GM12878 (cell line): ENCODE measurements at regions not wholly inside any gene's neighbourhood (a gene's known extent, or its start where the extent isn't known, plus 50 kb on each side); places are given as distances from the start of the nearest gene placed in this dataset.

Experiments
- ATAC-seq: fragments of 200-7000 bp; cut with Tn5 transposase; 3 replicates; pipeline ENCODE4 v1.9.1; 2020; ENCODE audit warnings: mild to moderate bottlenecking, moderate library complexity
- BruUV-seq: library from RNA; stranded (reverse); fragments of 400-500 nt; replicated peaks from 2 replicates; lab custom pipeline; 2021; lab: Mats Ljungman, UMichigan
- CTCF ChIA-PET: fragments of 300-600 bp; sonication (Branson Sonifier 250); formaldehyde crosslinking; extraction: SDS; loops from one replicate; lab custom pipeline; 2021; ENCODE audit warnings: inconsistent platforms; lab: Yijun Ruan, JAX
- POLR2A ChIA-PET: fragments of 350-600 bp; formaldehyde crosslinking; extraction: SDS; loops from one replicate; lab custom pipeline; 2021; ENCODE audit warnings: inconsistent platforms; lab: Charles Lee
- RAD21 ChIA-PET: fragments of 300-600 bp; sonication (Branson Sonifier 250); formaldehyde crosslinking; loops from one replicate; lab custom pipeline; 2023; ENCODE audit warnings: antibody characterized with exemption; ENCODE audit not compliant: unreplicated experiment; lab: Charles Lee
- SMC1A ChIA-PET: fragments of 300-600 bp; sonication (Branson Sonifier 250); formaldehyde crosslinking; loops from one replicate; lab custom pipeline; 2023; ENCODE audit not compliant: unreplicated experiment, uncharacterized antibody; lab: Charles Lee
- DNase-seq: peaks from one replicate; pipeline ENCODE4 v3.0.0-alpha.2; 2011; ENCODE audit warnings: low read depth, low spot score
- FAIRE-seq: peaks from 3 replicates; lab custom pipeline; 2011; peaks lifted over from hg19 to GRCh38; lab: Jason Lieb, UNC
- H2AFZ ChIP-seq: 2 replicates; pipeline ENCODE4 v1.6.0; 2011; ENCODE audit warnings: low read depth, low read length, control low read depth; ENCODE audit not compliant: control insufficient read depth
- H3K27ac ChIP-seq: 2 replicates; pipeline ENCODE4 v1.5.1; 2011; ENCODE audit warnings: control low read depth; ENCODE audit not compliant: control insufficient read depth, insufficient read depth
- H3K27me3 ChIP-seq, 2 experiments: replicated peaks in 1 of 2; 2 replicates each; pipeline versions ENCODE4 v1.6.0 to v1.6.1; 2011; ENCODE audit warnings: low read length in 1 of 2; ENCODE audit not compliant: control insufficient read depth in 2 of 2, insufficient read depth in 2 of 2
- H3K36me3 ChIP-seq, 2 experiments: 2 replicates each; pipeline ENCODE4 v1.5.1; 2011; ENCODE audit warnings: low read length in 1 of 2; ENCODE audit not compliant: control insufficient read depth in 2 of 2, insufficient read depth in 2 of 2
- H3K4me1 ChIP-seq: 2 replicates; pipeline ENCODE4 v1.6.1; 2011; ENCODE audit warnings: mild to moderate bottlenecking, low read length, moderate library complexity, mixed read lengths; ENCODE audit not compliant: control insufficient read depth, insufficient read depth
- H3K4me2 ChIP-seq: 2 replicates; pipeline ENCODE4 v1.6.0; 2011; ENCODE audit warnings: control low read depth; ENCODE audit not compliant: control insufficient read depth, insufficient read depth
- H3K4me3 ChIP-seq: fragments of 200-600 bp; sonication (generic); 2 replicates; pipeline ENCODE4 v1.5.1; 2016
- H3K79me2 ChIP-seq: 2 replicates; pipeline ENCODE4 v1.6.0; 2011; ENCODE audit warnings: low read length; ENCODE audit not compliant: control insufficient read depth, insufficient read depth
- H3K9ac ChIP-seq: 2 replicates; pipeline ENCODE4 v1.8.0; 2011; ENCODE audit warnings: low read length, control low read depth, mixed read lengths; ENCODE audit not compliant: control insufficient read depth, insufficient read depth
- H3K9me3 ChIP-seq: replicated peaks from 3 replicates; pipeline ENCODE4 v1.5.1; 2011; ENCODE audit warnings: mild to moderate bottlenecking, low read length; ENCODE audit not compliant: control insufficient read depth, insufficient read depth
- H4K20me1 ChIP-seq: 2 replicates; pipeline ENCODE4 v1.6.0; 2011; ENCODE audit not compliant: control insufficient read depth, insufficient read depth
- ASH2L ChIP-seq: fragments of 300-600, 200-600 bp; sonication (generic); IDR thresholded peaks from 2 replicates; pipeline ENCODE4 v1.6.1; 2017; ENCODE audit warnings: low read depth, mild to moderate bottlenecking, borderline replicate concordance
- CEBPZ ChIP-seq: fragments of 150-350 bp; IDR thresholded peaks from 2 replicates; pipeline ENCODE4 v1.6.1; 2016; ENCODE audit warnings: low read depth, low read length
- EP300 ChIP-seq, 2 experiments: fragments of 150-350 bp in 1 of 2; IDR thresholded peaks; 2 replicates each; pipeline ENCODE4 v1.6.1; 2011 to 2012; ENCODE audit warnings: low read depth in 2 of 2, low read length in 2 of 2, borderline replicate concordance in 1 of 2, improper control_type of control experiment in 1 of 2, inconsistent platforms in 1 of 2; ENCODE audit not compliant: control insufficient read depth in 1 of 2
- HDAC2 ChIP-seq: fragments of 200-600 bp; sonication (generic); IDR thresholded peaks from 2 replicates; pipeline ENCODE4 v1.6.1; 2017
- RUNX3 ChIP-seq: IDR thresholded peaks from 2 replicates; pipeline ENCODE4 v1.6.1; 2012; ENCODE audit warnings: low read length, inconsistent platforms
- SP1 ChIP-seq: IDR thresholded peaks from one replicate; pipeline ENCODE4 v1.6.1; 2011; ENCODE audit warnings: low read depth, low read length
- USF1 ChIP-seq: IDR thresholded peaks from 2 replicates; pipeline ENCODE4 v1.6.1; 2011; ENCODE audit warnings: borderline replicate concordance, low read depth, mild to moderate bottlenecking, moderate library complexity, mixed read lengths, low read length; ENCODE audit not compliant: insufficient read depth; ENCODE audit errors: extremely low read length
- ZBTB40 ChIP-seq: fragments of 450-650 bp; IDR thresholded peaks from 2 replicates; pipeline ENCODE4 v1.6.1; 2016; ENCODE audit warnings: mild to moderate bottlenecking, moderate library complexity, borderline replicate concordance
- ZZZ3 ChIP-seq: IDR thresholded peaks from 2 replicates; pipeline ENCODE4 v1.6.1; 2011; ENCODE audit warnings: low read depth; ENCODE audit not compliant: control insufficient read depth, insufficient read length
- WGBS: methylation state at CpG from one replicate; pipeline ENCODE4 v1.1.6; 2016; ENCODE audit warnings: low lambda C conversion rate; ENCODE audit not compliant: insufficient replicate concordance, insufficient coverage; ENCODE audit errors: missing lambda C conversion rate; 5-methylcytosine and 5-hydroxymethylcytosine counted together
- in situ Hi-C: fragments of 300-500 bp; cut with MboI; formaldehyde crosslinking; loops from 9 replicates; pipeline ENCODE4 v1.14.3; 2018; ENCODE audit warnings: mixed read lengths
- intact Hi-C: fragments of 100-400 bp; cut with micrococcal nuclease; formaldehyde crosslinking; loops from one replicate; pipeline ENCODE4 v1.14.2; 2022; ENCODE audit not compliant: unreplicated experiment
- TF ChIP-seq, protein P1 (sequence below): fragments of 450-650 bp; IDR thresholded peaks from 2 replicates; pipeline ENCODE4 v1.6.1; 2017; ENCODE audit warnings: mild to moderate bottlenecking, low read depth, inconsistent platforms; ENCODE audit not compliant: poor library complexity, severe bottlenecking
- TF ChIP-seq, protein P2 (sequence below): IDR thresholded peaks from 2 replicates; pipeline ENCODE4 v1.6.1; 2011; ENCODE audit warnings: borderline replicate concordance, low read depth, mild to moderate bottlenecking, moderate library complexity, low read length; ENCODE audit not compliant: insufficient read depth, poor library complexity, severe bottlenecking

GRCh38 chr12:93042283-93042682, 113.2 kb upstream of the EEA1 start:
- Histone ChIP-seq H3K4me3 (no peak overlapping the region), H4K20me1 (no peaks in the 10 kb centered on the region), H2AFZ (no peak overlapping the region), H3K4me1 (no peaks in the 10 kb centered on the region), H3K36me3 (no peaks in the 10 kb centered on the region), H3K27me3 (no peaks in the 10 kb centered on the region), H3K9me3 (no peaks in the 10 kb centered on the region; the same call in 2 of the 3 replicates), H3K4me2 (no peak overlapping the region), H3K9ac (no peak overlapping the region), H3K79me2 (no peaks in the 10 kb centered on the region), H3K27ac (no peak overlapping the region)
- intact Hi-C loops, result no loop called here
- DNase-seq, result no peak
- no TSS peak for BruUV-seq
- 52% methylated on average over 3 of the region's 3 CpGs for WGBS
- in situ Hi-C loops, result no loop called here
- POLR2A ChIA-PET, result interaction anchor here (0.5 to 1.6 kb wide), 4 partner anchors 17 to 373 kb away, joined by 3 to 5 read pairs (median 4); no protein-coding TSS in a partner anchor
- RAD21 ChIA-PET, result interaction anchor here (0.9 kb wide), 1 partner anchor 93 kb away, joined by 3 read pairs; no protein-coding TSS in a partner anchor
- SMC1A ChIA-PET, result interaction anchor here (0.8 to 1.6 kb wide), 2 partner anchors 9 to 16 kb away, joined by 4 to 5 read pairs; no protein-coding TSS in a partner anchor
- CTCF ChIA-PET, result no interaction called here
- no peak for ATAC-seq
- FAIRE-seq, result no peak
- no peak for TF ChIP-seq ZBTB40
- TF ChIP-seq CEBPZ, result no peak
- no peak for TF ChIP-seq ASH2L
- no peak for TF ChIP-seq ZZZ3
- TF ChIP-seq, protein P1, sequence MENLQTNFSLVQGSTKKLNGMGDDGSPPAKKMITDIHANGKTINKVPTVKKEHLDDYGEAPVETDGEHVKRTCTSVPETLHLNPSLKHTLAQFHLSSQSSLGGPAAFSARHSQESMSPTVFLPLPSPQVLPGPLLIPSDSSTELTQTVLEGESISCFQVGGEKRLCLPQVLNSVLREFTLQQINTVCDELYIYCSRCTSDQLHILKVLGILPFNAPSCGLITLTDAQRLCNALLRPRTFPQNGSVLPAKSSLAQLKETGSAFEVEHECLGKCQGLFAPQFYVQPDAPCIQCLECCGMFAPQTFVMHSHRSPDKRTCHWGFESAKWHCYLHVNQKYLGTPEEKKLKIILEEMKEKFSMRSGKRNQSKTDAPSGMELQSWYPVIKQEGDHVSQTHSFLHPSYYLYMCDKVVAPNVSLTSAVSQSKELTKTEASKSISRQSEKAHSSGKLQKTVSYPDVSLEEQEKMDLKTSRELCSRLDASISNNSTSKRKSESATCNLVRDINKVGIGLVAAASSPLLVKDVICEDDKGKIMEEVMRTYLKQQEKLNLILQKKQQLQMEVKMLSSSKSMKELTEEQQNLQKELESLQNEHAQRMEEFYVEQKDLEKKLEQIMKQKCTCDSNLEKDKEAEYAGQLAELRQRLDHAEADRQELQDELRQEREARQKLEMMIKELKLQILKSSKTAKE, result no peak
- TF ChIP-seq, protein P2, sequence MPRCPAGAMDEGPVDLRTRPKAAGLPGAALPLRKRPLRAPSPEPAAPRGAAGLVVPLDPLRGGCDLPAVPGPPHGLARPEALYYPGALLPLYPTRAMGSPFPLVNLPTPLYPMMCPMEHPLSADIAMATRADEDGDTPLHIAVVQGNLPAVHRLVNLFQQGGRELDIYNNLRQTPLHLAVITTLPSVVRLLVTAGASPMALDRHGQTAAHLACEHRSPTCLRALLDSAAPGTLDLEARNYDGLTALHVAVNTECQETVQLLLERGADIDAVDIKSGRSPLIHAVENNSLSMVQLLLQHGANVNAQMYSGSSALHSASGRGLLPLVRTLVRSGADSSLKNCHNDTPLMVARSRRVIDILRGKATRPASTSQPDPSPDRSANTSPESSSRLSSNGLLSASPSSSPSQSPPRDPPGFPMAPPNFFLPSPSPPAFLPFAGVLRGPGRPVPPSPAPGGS, result no peak
- no peak for TF ChIP-seq USF1
- TF ChIP-seq EP300 (IDR thresholded peaks at IDR 0.05; ENCODE audit: borderline replicate concordance in 1 of 2, control insufficient read depth in 1 of 2, low read depth in 2 of 2, low read length in 2 of 2), result no peak
- TF ChIP-seq HDAC2, result no peak
- no peak for TF ChIP-seq RUNX3
- no peak for TF ChIP-seq SP1
